ENCODE measurements at regions not wholly inside any gene's neighbourhood (a gene's known extent, or its start where the extent isn't known, plus 50 kb on each side); places are given as distances from the start of the nearest gene placed in this dataset.

DNA sequence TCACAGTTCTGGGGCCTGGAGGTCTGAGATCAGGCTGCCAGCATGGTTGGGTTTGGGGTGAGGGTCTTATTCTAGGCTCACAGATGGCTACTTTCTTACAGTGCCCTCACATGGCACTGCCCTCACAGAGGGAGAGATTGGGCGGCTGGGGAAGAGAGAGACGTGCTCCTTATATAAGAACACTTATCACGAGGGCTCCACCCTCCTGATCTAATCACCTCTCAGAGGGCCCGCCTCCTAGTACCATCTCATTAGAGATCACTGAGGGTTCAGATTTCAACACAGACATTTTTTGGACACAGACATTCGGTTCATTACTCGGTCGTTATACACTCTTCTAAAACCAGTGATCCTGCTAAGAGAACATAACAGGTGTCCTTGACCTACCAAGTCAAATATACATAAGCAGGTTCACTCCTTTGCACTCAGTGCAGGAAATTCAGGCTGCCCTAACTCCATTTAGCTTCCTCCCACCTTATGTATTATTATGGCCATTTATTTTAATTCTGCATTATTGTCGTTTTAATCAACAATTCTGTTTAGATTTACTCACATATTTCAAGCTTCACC is 121.7 kb downstream of the ICE1 start:
- DNase-seq (ENCODE audit: low spot score), result no peak
- intact Hi-C loops (cut with DNase I), result no loop called here

DNA sequence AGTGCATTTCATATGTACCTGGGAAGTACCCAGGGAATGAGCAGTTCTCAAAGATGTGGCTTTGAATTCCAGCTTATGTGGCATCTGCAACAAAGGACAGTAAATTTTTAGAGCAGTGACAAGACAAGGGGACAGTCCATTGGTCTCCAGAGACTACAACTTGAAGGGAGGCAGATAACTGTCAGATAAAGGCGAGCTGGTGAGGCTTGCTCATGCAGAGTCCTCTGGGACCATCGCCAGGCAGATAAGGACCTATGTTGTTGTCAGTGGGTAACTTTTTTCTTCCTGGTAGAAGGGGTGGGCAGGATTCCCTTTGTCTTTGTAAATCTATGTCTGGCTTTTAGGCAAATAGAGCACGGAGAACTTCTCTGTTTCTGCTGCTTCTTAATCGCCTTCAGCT is 120.2 kb downstream of the ICE1 start:
- intact Hi-C loops (cut with DNase I), result no loop called here
- DNase-seq (ENCODE audit: low spot score), result no peak

DNA sequence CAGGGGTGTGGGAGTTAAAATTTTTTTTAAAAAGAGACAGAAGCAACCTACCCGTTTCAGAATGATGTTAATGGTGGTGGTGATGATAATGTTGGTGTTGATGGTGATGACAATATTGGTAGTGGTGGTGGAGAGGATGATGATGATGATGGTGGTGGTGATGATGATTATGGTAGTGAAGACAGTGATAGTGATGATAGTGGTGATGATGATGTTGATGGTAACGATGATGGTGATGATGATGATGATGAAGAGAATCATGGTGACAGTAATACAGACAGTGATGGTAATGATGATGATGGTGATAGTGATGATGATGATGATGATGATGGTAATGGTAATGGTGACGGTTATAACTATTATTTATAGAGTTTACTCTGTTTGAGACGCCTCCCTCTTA is 117.6 kb downstream of the ICE1 start:
- no peak for DNase-seq (ENCODE audit: low spot score)
- intact Hi-C loops (cut with DNase I), result no loop called here

All from posterior vena cava (tissue), 2 donors.